PC-9 (cell line): ENCODE measurements at regions not wholly inside any gene's neighbourhood (a gene's known extent, or its start where the extent isn't known, plus 50 kb on each side); places are given as distances from the start of the nearest gene placed in this dataset.

ENCODE experiments used
- EZH2 ChIP-seq: fragments of 200-600 bp; sonication (generic); IDR thresholded peaks from 2 replicates; pipeline ENCODE4 v1.8.0; 2017; ENCODE audit warnings: antibody characterized with exemption, low read depth
- TF ChIP-seq, protein P1 (sequence below): fragments of 200-600 bp; sonication (generic); conservative IDR thresholded peaks from 2 replicates; pipeline ENCODE4 v1.6.1; 2017; ENCODE audit warnings: mixed run types, antibody characterized with exemption, mild to moderate bottlenecking, moderate library complexity

DNA sequence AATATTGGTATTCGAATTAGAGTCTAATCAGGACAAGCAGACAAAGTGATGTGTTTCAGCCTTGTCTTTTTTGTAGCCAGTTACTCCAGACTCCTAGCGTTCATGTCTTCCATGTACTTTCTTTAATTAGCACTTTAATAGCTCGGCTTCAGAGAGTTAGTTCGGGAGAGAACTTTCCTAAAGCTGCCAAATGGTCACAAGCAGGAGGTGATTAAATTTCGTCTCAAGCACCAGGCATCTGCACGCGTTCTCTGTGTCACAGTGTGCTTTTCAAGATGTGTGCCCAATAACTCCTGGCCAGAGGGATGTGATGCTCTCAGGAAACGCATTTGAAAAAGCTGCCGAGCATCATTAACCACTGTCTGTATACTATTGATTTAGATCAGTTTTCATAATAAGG is 790.8 kb downstream of the SOCS6 start:
- TF ChIP-seq, protein P1, sequence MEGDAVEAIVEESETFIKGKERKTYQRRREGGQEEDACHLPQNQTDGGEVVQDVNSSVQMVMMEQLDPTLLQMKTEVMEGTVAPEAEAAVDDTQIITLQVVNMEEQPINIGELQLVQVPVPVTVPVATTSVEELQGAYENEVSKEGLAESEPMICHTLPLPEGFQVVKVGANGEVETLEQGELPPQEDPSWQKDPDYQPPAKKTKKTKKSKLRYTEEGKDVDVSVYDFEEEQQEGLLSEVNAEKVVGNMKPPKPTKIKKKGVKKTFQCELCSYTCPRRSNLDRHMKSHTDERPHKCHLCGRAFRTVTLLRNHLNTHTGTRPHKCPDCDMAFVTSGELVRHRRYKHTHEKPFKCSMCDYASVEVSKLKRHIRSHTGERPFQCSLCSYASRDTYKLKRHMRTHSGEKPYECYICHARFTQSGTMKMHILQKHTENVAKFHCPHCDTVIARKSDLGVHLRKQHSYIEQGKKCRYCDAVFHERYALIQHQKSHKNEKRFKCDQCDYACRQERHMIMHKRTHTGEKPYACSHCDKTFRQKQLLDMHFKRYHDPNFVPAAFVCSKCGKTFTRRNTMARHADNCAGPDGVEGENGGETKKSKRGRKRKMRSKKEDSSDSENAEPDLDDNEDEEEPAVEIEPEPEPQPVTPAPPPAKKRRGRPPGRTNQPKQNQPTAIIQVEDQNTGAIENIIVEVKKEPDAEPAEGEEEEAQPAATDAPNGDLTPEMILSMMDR: no peak
- no peak for TF ChIP-seq EZH2
